H1 (cell line): ENCODE measurements at regions not wholly inside any gene's neighbourhood (a gene's known extent, or its start where the extent isn't known, plus 50 kb on each side); places are given as distances from the start of the nearest gene placed in this dataset.

Experiments used
- EZH2 ChIP-seq: fragments of 200-600 bp; sonication (generic); IDR thresholded peaks from 2 replicates; pipeline ENCODE4 v1.7.1; 2012; ENCODE audit warnings: low read depth, mild to moderate bottlenecking, moderate library complexity, low read length, inconsistent platforms; ENCODE audit not compliant: severe bottlenecking
- JUND ChIP-seq: IDR thresholded peaks from 2 replicates; pipeline ENCODE4 v1.6.1; 2011; ENCODE audit warnings: mild to moderate bottlenecking, improper control_type of control experiment, low read length
- NRF1 ChIP-seq: IDR thresholded peaks from 2 replicates; pipeline ENCODE4 v1.6.1; 2011; ENCODE audit warnings: mild to moderate bottlenecking, low read depth, low read length, improper control_type of control experiment
- TF ChIP-seq, protein P1 (sequence below): fragments of 300-600 bp; sonication (generic); IDR thresholded peaks from 2 replicates; pipeline ENCODE4 v1.7.1; 2012; ENCODE audit warnings: low read length, moderate library complexity, mild to moderate bottlenecking, inconsistent platforms; ENCODE audit not compliant: insufficient replicate concordance
- TF ChIP-seq, protein P2 (sequence below): IDR thresholded peaks from 2 replicates; pipeline ENCODE4 v1.6.1; 2011; ENCODE audit warnings: low read depth, mild to moderate bottlenecking, low read length; ENCODE audit not compliant: insufficient read depth

DNA sequence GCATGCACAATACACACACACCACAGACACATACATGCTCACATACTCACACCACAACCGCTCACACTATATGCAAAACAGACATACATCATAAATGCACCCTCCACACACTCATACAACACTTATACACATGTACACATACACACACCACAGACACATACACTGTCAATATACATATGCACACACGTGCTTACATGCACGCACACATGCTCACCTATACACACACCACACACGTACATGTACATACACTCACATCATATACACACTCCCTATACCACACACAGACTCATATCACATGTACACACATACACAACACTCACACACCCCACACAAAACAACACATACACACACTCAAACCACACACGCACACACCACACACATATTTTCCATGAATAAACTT lies 885.3 kb downstream of the TBC1D22A start (continued):
- TF ChIP-seq, protein P1, sequence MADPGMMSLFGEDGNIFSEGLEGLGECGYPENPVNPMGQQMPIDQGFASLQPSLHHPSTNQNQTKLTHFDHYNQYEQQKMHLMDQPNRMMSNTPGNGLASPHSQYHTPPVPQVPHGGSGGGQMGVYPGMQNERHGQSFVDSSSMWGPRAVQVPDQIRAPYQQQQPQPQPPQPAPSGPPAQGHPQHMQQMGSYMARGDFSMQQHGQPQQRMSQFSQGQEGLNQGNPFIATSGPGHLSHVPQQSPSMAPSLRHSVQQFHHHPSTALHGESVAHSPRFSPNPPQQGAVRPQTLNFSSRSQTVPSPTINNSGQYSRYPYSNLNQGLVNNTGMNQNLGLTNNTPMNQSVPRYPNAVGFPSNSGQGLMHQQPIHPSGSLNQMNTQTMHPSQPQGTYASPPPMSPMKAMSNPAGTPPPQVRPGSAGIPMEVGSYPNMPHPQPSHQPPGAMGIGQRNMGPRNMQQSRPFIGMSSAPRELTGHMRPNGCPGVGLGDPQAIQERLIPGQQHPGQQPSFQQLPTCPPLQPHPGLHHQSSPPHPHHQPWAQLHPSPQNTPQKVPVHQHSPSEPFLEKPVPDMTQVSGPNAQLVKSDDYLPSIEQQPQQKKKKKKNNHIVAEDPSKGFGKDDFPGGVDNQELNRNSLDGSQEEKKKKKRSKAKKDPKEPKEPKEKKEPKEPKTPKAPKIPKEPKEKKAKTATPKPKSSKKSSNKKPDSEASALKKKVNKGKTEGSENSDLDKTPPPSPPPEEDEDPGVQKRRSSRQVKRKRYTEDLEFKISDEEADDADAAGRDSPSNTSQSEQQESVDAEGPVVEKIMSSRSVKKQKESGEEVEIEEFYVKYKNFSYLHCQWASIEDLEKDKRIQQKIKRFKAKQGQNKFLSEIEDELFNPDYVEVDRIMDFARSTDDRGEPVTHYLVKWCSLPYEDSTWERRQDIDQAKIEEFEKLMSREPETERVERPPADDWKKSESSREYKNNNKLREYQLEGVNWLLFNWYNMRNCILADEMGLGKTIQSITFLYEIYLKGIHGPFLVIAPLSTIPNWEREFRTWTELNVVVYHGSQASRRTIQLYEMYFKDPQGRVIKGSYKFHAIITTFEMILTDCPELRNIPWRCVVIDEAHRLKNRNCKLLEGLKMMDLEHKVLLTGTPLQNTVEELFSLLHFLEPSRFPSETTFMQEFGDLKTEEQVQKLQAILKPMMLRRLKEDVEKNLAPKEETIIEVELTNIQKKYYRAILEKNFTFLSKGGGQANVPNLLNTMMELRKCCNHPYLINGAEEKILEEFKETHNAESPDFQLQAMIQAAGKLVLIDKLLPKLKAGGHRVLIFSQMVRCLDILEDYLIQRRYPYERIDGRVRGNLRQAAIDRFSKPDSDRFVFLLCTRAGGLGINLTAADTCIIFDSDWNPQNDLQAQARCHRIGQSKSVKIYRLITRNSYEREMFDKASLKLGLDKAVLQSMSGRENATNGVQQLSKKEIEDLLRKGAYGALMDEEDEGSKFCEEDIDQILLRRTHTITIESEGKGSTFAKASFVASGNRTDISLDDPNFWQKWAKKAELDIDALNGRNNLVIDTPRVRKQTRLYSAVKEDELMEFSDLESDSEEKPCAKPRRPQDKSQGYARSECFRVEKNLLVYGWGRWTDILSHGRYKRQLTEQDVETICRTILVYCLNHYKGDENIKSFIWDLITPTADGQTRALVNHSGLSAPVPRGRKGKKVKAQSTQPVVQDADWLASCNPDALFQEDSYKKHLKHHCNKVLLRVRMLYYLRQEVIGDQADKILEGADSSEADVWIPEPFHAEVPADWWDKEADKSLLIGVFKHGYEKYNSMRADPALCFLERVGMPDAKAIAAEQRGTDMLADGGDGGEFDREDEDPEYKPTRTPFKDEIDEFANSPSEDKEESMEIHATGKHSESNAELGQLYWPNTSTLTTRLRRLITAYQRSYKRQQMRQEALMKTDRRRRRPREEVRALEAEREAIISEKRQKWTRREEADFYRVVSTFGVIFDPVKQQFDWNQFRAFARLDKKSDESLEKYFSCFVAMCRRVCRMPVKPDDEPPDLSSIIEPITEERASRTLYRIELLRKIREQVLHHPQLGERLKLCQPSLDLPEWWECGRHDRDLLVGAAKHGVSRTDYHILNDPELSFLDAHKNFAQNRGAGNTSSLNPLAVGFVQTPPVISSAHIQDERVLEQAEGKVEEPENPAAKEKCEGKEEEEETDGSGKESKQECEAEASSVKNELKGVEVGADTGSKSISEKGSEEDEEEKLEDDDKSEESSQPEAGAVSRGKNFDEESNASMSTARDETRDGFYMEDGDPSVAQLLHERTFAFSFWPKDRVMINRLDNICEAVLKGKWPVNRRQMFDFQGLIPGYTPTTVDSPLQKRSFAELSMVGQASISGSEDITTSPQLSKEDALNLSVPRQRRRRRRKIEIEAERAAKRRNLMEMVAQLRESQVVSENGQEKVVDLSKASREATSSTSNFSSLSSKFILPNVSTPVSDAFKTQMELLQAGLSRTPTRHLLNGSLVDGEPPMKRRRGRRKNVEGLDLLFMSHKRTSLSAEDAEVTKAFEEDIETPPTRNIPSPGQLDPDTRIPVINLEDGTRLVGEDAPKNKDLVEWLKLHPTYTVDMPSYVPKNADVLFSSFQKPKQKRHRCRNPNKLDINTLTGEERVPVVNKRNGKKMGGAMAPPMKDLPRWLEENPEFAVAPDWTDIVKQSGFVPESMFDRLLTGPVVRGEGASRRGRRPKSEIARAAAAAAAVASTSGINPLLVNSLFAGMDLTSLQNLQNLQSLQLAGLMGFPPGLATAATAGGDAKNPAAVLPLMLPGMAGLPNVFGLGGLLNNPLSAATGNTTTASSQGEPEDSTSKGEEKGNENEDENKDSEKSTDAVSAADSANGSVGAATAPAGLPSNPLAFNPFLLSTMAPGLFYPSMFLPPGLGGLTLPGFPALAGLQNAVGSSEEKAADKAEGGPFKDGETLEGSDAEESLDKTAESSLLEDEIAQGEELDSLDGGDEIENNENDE = no peak
- TF ChIP-seq EZH2 = no peak
- no peak for TF ChIP-seq JUND
- no peak for TF ChIP-seq NRF1
- TF ChIP-seq, protein P2, sequence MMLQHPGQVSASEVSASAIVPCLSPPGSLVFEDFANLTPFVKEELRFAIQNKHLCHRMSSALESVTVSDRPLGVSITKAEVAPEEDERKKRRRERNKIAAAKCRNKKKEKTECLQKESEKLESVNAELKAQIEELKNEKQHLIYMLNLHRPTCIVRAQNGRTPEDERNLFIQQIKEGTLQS = no peak
